GM20431 (cell line): ENCODE measurements at regions not wholly inside any gene's neighbourhood (a gene's known extent, or its start where the extent isn't known, plus 50 kb on each side); places are given as distances from the start of the nearest gene placed in this dataset.

Source experiments
- in situ Hi-C: fragments of 300-500 bp; cut with MseI, MboI; formaldehyde crosslinking; loops from one replicate; pipeline ENCODE4 v1.15.0; 2020; ENCODE audit warnings: low sequenced_read_pairs; ENCODE audit not compliant: unreplicated experiment

GRCh38 chr6:41404182-41404845 is 68.9 kb downstream of the NCR2 start:
- in situ Hi-C loops, result no loop called here

GRCh38 chr6:41405941-41406727 is 70.7 kb downstream of the NCR2 start:
- in situ Hi-C loops, result no loop called here

GRCh38 chr6:41406728-41407489 is 71.5 kb downstream of the NCR2 start:
- in situ Hi-C loops, result no loop called here

- in situ Hi-C loops, result no loop called here
Measured at GRCh38 chr6:41408576-41408975, 73.2 kb downstream of the NCR2 start.

GRCh38 chr6:41408982-41409381 is 73.6 kb downstream of the NCR2 start:
- in situ Hi-C loops, result no loop called here

GRCh38 chr6:41409489-41409888 is 74.1 kb downstream of the NCR2 start:
- in situ Hi-C loops, result no loop called here

- in situ Hi-C loops, result no loop called here
Measured at GRCh38 chr6:41411961-41412360, 76.6 kb downstream of the NCR2 start.

- in situ Hi-C loops, result no loop called here
Measured at GRCh38 chr6:41413250-41413649, 77.8 kb downstream of the NCR2 start.

GRCh38 chr6:41416501-41416837 is 81.1 kb downstream of the NCR2 start:
- in situ Hi-C loops, result no loop called here

GRCh38 chr6:41418741-41419140 is 83.3 kb downstream of the NCR2 start:
- in situ Hi-C loops, result no loop called here

GRCh38 chr6:41419385-41419784 is 84.0 kb downstream of the NCR2 start:
- in situ Hi-C loops, result no loop called here

GRCh38 chr6:41420186-41420585 is 84.8 kb downstream of the NCR2 start:
- in situ Hi-C loops, result no loop called here

- in situ Hi-C loops, result no loop called here
Measured at GRCh38 chr6:41422161-41422560, 86.8 kb downstream of the NCR2 start.

- in situ Hi-C loops, result no loop called here
Measured at GRCh38 chr6:41423002-41423401, 87.6 kb downstream of the NCR2 start.

GRCh38 chr6:41424370-41425058 is 89.1 kb downstream of the NCR2 start:
- in situ Hi-C loops, result no loop called here

GRCh38 chr6:41425511-41425910 is 90.1 kb downstream of the NCR2 start:
- in situ Hi-C loops, result no loop called here

GRCh38 chr6:41426438-41426851 is 91.0 kb downstream of the NCR2 start:
- in situ Hi-C loops, result no loop called here

GRCh38 chr6:41426888-41427641 is 91.7 kb downstream of the NCR2 start:
- in situ Hi-C loops, result no loop called here

- in situ Hi-C loops, result no loop called here
Measured at GRCh38 chr6:41427642-41428335, 92.4 kb downstream of the NCR2 start.
